ENCODE measurements at regions not wholly inside any gene's neighbourhood (a gene's known extent, or its start where the extent isn't known, plus 50 kb on each side); places are given as distances from the start of the nearest gene placed in this dataset.

- DNase-seq (ENCODE audit: low read depth) (no peak), FAIRE-seq (no peak)
- Histone ChIP-seq H3K4me3 (ENCODE audit: low read depth, low read length) (no peak overlapping the region), H3K36me3 (ENCODE audit: control insufficient read depth, insufficient read depth, low read length) (no peaks in the 10 kb centered on the region), H3K27me3 (ENCODE audit: control insufficient read depth, insufficient read depth, low read length) (no peaks in the 10 kb centered on the region)
- TF ChIP-seq CTCF (IDR thresholded peaks at IDR 0.05; ENCODE audit: insufficient read depth, low read length, severe bottlenecking), result no peak
Measured at GRCh38 chr13:44061876-44062275, 182.2 kb downstream of the LACC1 start.

- H3K27me3 ChIP-seq (ENCODE audit: control insufficient read depth, insufficient read depth, low read length), result no peaks in the 10 kb centered on the region
- TF ChIP-seq CTCF (IDR thresholded peaks at IDR 0.05; ENCODE audit: insufficient read depth, low read length, severe bottlenecking), result no peak
- no peak for DNase-seq (ENCODE audit: low read depth)
- no peaks in the 10 kb centered on the region for H3K36me3 ChIP-seq (ENCODE audit: control insufficient read depth, insufficient read depth, low read length)
- no peak for FAIRE-seq
- no peak overlapping the region for H3K4me3 ChIP-seq (ENCODE audit: low read depth, low read length)
Measured at GRCh38 chr13:44063467-44063866, 183.8 kb downstream of the LACC1 start.

GRCh38 chr13:44063881-44064280 lies 184.2 kb downstream of the LACC1 start:
- DNase-seq (ENCODE audit: low read depth) (no peak), FAIRE-seq (no peak)
- TF ChIP-seq CTCF (IDR thresholded peaks at IDR 0.05; ENCODE audit: insufficient read depth, low read length, severe bottlenecking), result no peak

GRCh38 chr13:44064357-44064756 lies 184.7 kb downstream of the LACC1 start:
- no peak for FAIRE-seq
- no peak for DNase-seq (ENCODE audit: low read depth)
- Histone ChIP-seq H3K36me3 (ENCODE audit: control insufficient read depth, insufficient read depth, low read length) (no peaks in the 10 kb centered on the region), H3K4me3 (ENCODE audit: low read depth, low read length) (no peak overlapping the region), H3K27me3 (ENCODE audit: control insufficient read depth, insufficient read depth, low read length) (no peaks in the 10 kb centered on the region)
- TF ChIP-seq CTCF (IDR thresholded peaks at IDR 0.05; ENCODE audit: insufficient read depth, low read length, severe bottlenecking), result no peak

More at GRCh38 chr13:44063881-44064280, 184.2 kb downstream of the LACC1 start:
- Histone ChIP-seq H3K27me3 (ENCODE audit: control insufficient read depth, insufficient read depth, low read length) (no peaks in the 10 kb centered on the region), H3K36me3 (ENCODE audit: control insufficient read depth, insufficient read depth, low read length) (no peaks in the 10 kb centered on the region), H3K4me3 (ENCODE audit: low read depth, low read length) (no peak overlapping the region)

- no peak for TF ChIP-seq CTCF (IDR thresholded peaks at IDR 0.05; ENCODE audit: insufficient read depth, low read length, severe bottlenecking)
- Histone ChIP-seq H3K4me3 (ENCODE audit: low read depth, low read length) (no peak overlapping the region), H3K36me3 (ENCODE audit: control insufficient read depth, insufficient read depth, low read length) (no peaks in the 10 kb centered on the region), H3K27me3 (ENCODE audit: control insufficient read depth, insufficient read depth, low read length) (no peaks in the 10 kb centered on the region)
- FAIRE-seq (no peak), DNase-seq (ENCODE audit: low read depth) (peak; percentile 87)
Measured at GRCh38 chr13:44068169-44068568, 188.5 kb downstream of the LACC1 start.

- DNase-seq (ENCODE audit: low read depth), result peak; percentile 94
Measured at GRCh38 chr13:44068737-44069136, 189.0 kb downstream of the LACC1 start.

More at GRCh38 chr13:44068737-44069136, 189.0 kb downstream of the LACC1 start:
- no peaks in the 10 kb centered on the region for H3K27me3 ChIP-seq (ENCODE audit: control insufficient read depth, insufficient read depth, low read length)
- no peak overlapping the region for H3K4me3 ChIP-seq (ENCODE audit: low read depth, low read length)
- TF ChIP-seq CTCF (IDR thresholded peaks at IDR 0.05; ENCODE audit: insufficient read depth, low read length, severe bottlenecking), result no peak
- H3K36me3 ChIP-seq (ENCODE audit: control insufficient read depth, insufficient read depth, low read length), result no peaks in the 10 kb centered on the region
- FAIRE-seq, result no peak

Data from bronchial epithelial cell (primary cell).